Central memory CD8-positive, alpha-beta T cell (primary cell): ENCODE measurements at regions not wholly inside any gene's neighbourhood (a gene's known extent, or its start where the extent isn't known, plus 50 kb on each side); places are given as distances from the start of the nearest gene placed in this dataset.
"Not testable (repeated sequence)": the region's sequence is repeated elsewhere in the genome, so short reads cannot be mapped to it uniquely, and the experiment has no call there.

Source experiments
- ATAC-seq: fragments of 150-1000 bp; cut with Tn5 transposase; replicated peaks from 2 replicates; pipeline ENCODE4 v1.10.0; 2022; ENCODE audit warnings: mild to moderate bottlenecking, moderate FRiP score, moderate number of reproducible peaks; ENCODE audit not compliant: poor library complexity, severe bottlenecking; ENCODE audit errors: extremely low read depth
- DNase-seq, 2 donors: peaks; one replicate each; pipeline ENCODE4 v3.0.0; 2021; ENCODE audit warnings: low spot score in 2 of 2
- H3K27ac Mint-ChIP-seq: one replicate; pipeline ENCODE4 v1.8.0; 2022; ENCODE audit warnings: low read depth, mild to moderate bottlenecking, moderate library complexity, mixed read lengths
- H3K27me3 Mint-ChIP-seq: one replicate; pipeline ENCODE4 v1.8.0; 2022; ENCODE audit warnings: mixed read lengths
- H3K36me3 Mint-ChIP-seq: one replicate; pipeline ENCODE4 v1.8.0; 2022; ENCODE audit warnings: mild to moderate bottlenecking, moderate library complexity, mixed read lengths; ENCODE audit not compliant: insufficient read depth
- H3K4me1 Mint-ChIP-seq: one replicate; pipeline ENCODE4 v1.8.0; 2022; ENCODE audit warnings: mixed read lengths
- H3K4me3 Mint-ChIP-seq: one replicate; pipeline ENCODE4 v1.8.0; 2022; ENCODE audit warnings: mild to moderate bottlenecking, moderate library complexity, mixed read lengths
- H3K9me3 Mint-ChIP-seq: one replicate; pipeline ENCODE4 v1.8.0; 2022; ENCODE audit warnings: mixed read lengths

GRCh38 chr20:48217190-48217589 lies 431.9 kb upstream of the SULF2 start:
- no peak for ATAC-seq
- Mint-ChIP-seq H3K36me3 (no peaks in the 10 kb centered on the region), H3K9me3 (no peaks in the 10 kb centered on the region), H3K27ac (no peak overlapping the region), H3K27me3 (peaks cover 50% of the 10 kb centered on the region), H3K4me3 (no peak overlapping the region), H3K4me1 (no peaks in the 10 kb centered on the region)
- no peak for DNase-seq

- no peak overlapping the region for H3K4me3 Mint-ChIP-seq
- H3K9me3 Mint-ChIP-seq: no peaks in the 10 kb centered on the region
- no peaks in the 10 kb centered on the region for H3K36me3 Mint-ChIP-seq
- no peaks in the 10 kb centered on the region for H3K4me1 Mint-ChIP-seq
- no peak overlapping the region for H3K27ac Mint-ChIP-seq
- no peak for DNase-seq
- H3K27me3 Mint-ChIP-seq: peaks cover 50% of the 10 kb centered on the region
- ATAC-seq: no peak
Observed at GRCh38 chr20:48215536-48215935, 430.3 kb upstream of the SULF2 start.

- no peak overlapping the region for H3K27ac Mint-ChIP-seq
- H3K27me3 Mint-ChIP-seq: peaks cover 40% of the 10 kb centered on the region
- DNase-seq (no peak), ATAC-seq (no peak)
- H3K4me1 Mint-ChIP-seq: no peaks in the 10 kb centered on the region
- no peak overlapping the region for H3K4me3 Mint-ChIP-seq
- H3K9me3 Mint-ChIP-seq: no peaks in the 10 kb centered on the region
- H3K36me3 Mint-ChIP-seq: no peaks in the 10 kb centered on the region
Observed at GRCh38 chr20:48214601-48215000, 429.3 kb upstream of the SULF2 start.

GRCh38 chr20:48213635-48214034 lies 428.4 kb upstream of the SULF2 start:
- not testable (repeated sequence) for H3K4me3 Mint-ChIP-seq, H3K9me3 Mint-ChIP-seq, H3K4me1 Mint-ChIP-seq, ATAC-seq, H3K36me3 Mint-ChIP-seq, H3K27ac Mint-ChIP-seq, DNase-seq
- H3K27me3 Mint-ChIP-seq: peaks cover 31% of the 10 kb centered on the region

- no peak for ATAC-seq
- Mint-ChIP-seq H3K36me3 (no peaks in the 10 kb centered on the region), H3K27me3 (peaks cover 31% of the 10 kb centered on the region), H3K27ac (no peak overlapping the region), H3K9me3 (no peaks in the 10 kb centered on the region), H3K4me1 (no peaks in the 10 kb centered on the region), H3K4me3 (no peak overlapping the region)
- no peak for DNase-seq
Observed at GRCh38 chr20:48212806-48213509, 427.7 kb upstream of the SULF2 start.

- Mint-ChIP-seq H3K9me3 (no peaks in the 10 kb centered on the region), H3K4me3 (no peak overlapping the region), H3K27me3 (peaks cover 20% of the 10 kb centered on the region), H3K36me3 (no peaks in the 10 kb centered on the region), H3K4me1 (no peaks in the 10 kb centered on the region), H3K27ac (no peak overlapping the region)
- no peak for DNase-seq
- no peak for ATAC-seq
Observed at GRCh38 chr20:48211847-48212246, 426.6 kb upstream of the SULF2 start.

- Mint-ChIP-seq H3K36me3 (no peaks in the 10 kb centered on the region), H3K4me3 (no peak overlapping the region), H3K9me3 (no peaks in the 10 kb centered on the region), H3K4me1 (no peaks in the 10 kb centered on the region), H3K27ac (no peak overlapping the region), H3K27me3 (peaks cover 19% of the 10 kb centered on the region)
- ATAC-seq (no peak), DNase-seq (no peak)
Observed at GRCh38 chr20:48211238-48211637, 426.0 kb upstream of the SULF2 start.

GRCh38 chr20:48210111-48211027 lies 425.1 kb upstream of the SULF2 start:
- Mint-ChIP-seq H3K9me3 (no peaks in the 10 kb centered on the region), H3K4me3 (no peak overlapping the region), H3K27ac (no peak overlapping the region), H3K36me3 (no peaks in the 10 kb centered on the region), H3K4me1 (no peaks in the 10 kb centered on the region), H3K27me3 (peaks cover 18% of the 10 kb centered on the region)
- ATAC-seq: no peak
- no peak for DNase-seq

GRCh38 chr20:48209102-48209501 lies 423.8 kb upstream of the SULF2 start:
- H3K36me3 Mint-ChIP-seq: no peaks in the 10 kb centered on the region
- H3K27me3 Mint-ChIP-seq: peaks cover 14% of the 10 kb centered on the region
- no peak overlapping the region for H3K4me3 Mint-ChIP-seq
- DNase-seq (no peak), ATAC-seq (no peak)
- H3K9me3 Mint-ChIP-seq: no peaks in the 10 kb centered on the region
- H3K4me1 Mint-ChIP-seq: no peaks in the 10 kb centered on the region
- no peak overlapping the region for H3K27ac Mint-ChIP-seq

- H3K4me1 Mint-ChIP-seq: no peaks in the 10 kb centered on the region
- H3K9me3 Mint-ChIP-seq: no peaks in the 10 kb centered on the region
- ATAC-seq (no peak), DNase-seq (no peak)
- no peak overlapping the region for H3K4me3 Mint-ChIP-seq
- peaks cover 23% of the 10 kb centered on the region for H3K27me3 Mint-ChIP-seq
- no peak overlapping the region for H3K27ac Mint-ChIP-seq
- no peaks in the 10 kb centered on the region for H3K36me3 Mint-ChIP-seq
Observed at GRCh38 chr20:48208176-48208575, 422.9 kb upstream of the SULF2 start.

GRCh38 chr20:48207505-48207904 lies 422.2 kb upstream of the SULF2 start:
- no peak for ATAC-seq
- no peaks in the 10 kb centered on the region for H3K36me3 Mint-ChIP-seq
- H3K9me3 Mint-ChIP-seq: no peaks in the 10 kb centered on the region
- H3K4me3 Mint-ChIP-seq: no peak overlapping the region
- H3K27me3 Mint-ChIP-seq: peaks cover 19% of the 10 kb centered on the region
- no peaks in the 10 kb centered on the region for H3K4me1 Mint-ChIP-seq
- no peak overlapping the region for H3K27ac Mint-ChIP-seq
- no peak for DNase-seq

GRCh38 chr20:48205786-48206185 lies 420.5 kb upstream of the SULF2 start:
- Mint-ChIP-seq H3K36me3 (no peaks in the 10 kb centered on the region), H3K9me3 (no peaks in the 10 kb centered on the region), H3K4me3 (no peak overlapping the region), H3K27me3 (peaks cover 16% of the 10 kb centered on the region), H3K4me1 (no peaks in the 10 kb centered on the region), H3K27ac (no peak overlapping the region)
- ATAC-seq (no peak), DNase-seq (no peak)

GRCh38 chr20:48205281-48205782 lies 420.1 kb upstream of the SULF2 start:
- Mint-ChIP-seq H3K27me3 (peaks cover 16% of the 10 kb centered on the region), H3K9me3 (no peaks in the 10 kb centered on the region), H3K4me3 (no peak overlapping the region), H3K4me1 (no peaks in the 10 kb centered on the region), H3K27ac (no peak overlapping the region), H3K36me3 (no peaks in the 10 kb centered on the region)
- DNase-seq (no peak), ATAC-seq (no peak)
